Thyroid gland (tissue), 4 donors: ENCODE measurements at regions not wholly inside any gene's neighbourhood (a gene's known extent, or its start where the extent isn't known, plus 50 kb on each side); places are given as distances from the start of the nearest gene placed in this dataset. TPM values are rescaled to one million over a fixed set of nuclear protein-coding genes. Genes with fewer than 3 reads are reported as not detected.

ENCODE experiments used
- DNase-seq, 2 donors: peaks; one replicate each; pipeline ENCODE4 v3.0.0-alpha.2; 2019
- H3K27ac ChIP-seq, 3 donors: fragments of 200-600 bp; sonication (generic); 1 replicate in 2 of 3; 2 replicates in 1 of 3; pipeline ENCODE4 v1.5.1; 2016 to 2019; ENCODE audit warnings: mild to moderate bottlenecking in 1 of 3, moderate library complexity in 1 of 3
- H3K27me3 ChIP-seq: fragments of 200-600 bp; sonication (generic); one replicate; pipeline ENCODE4 v1.5.1; 2019
- H3K36me3 ChIP-seq, 2 donors: fragments of 200-600 bp; sonication (generic); one replicate each; pipeline ENCODE4 v1.5.1; 2016 to 2019
- H3K4me1 ChIP-seq, 2 donors: fragments of 200-600 bp; sonication (generic); one replicate each; pipeline ENCODE4 v1.5.1; 2017 to 2019
- H3K4me3 ChIP-seq, 3 donors: fragments of 200-600 bp; sonication (generic); replicated peaks in 1 of 3; 1 replicate in 2 of 3; 2 replicates in 1 of 3; pipeline ENCODE4 v1.5.1; 2016; ENCODE audit warnings: mild to moderate bottlenecking in 1 of 3
- H3K9me3 ChIP-seq: fragments of 200-600 bp; sonication (generic); one replicate; pipeline ENCODE4 v1.5.1; 2017
- CTCF ChIP-seq, 6 experiments: fragments of 200-600 bp in 3 of 6; fragments of 450-650 bp in 3 of 6; sonication (generic) in 3 of 6; IDR thresholded peaks; one replicate each; pipeline ENCODE4 v1.5.1; 2016 to 2019; ENCODE audit warnings: antibody characterized with exemption in 6 of 6, mild to moderate bottlenecking in 2 of 6, inconsistent platforms in 1 of 6, moderate library complexity in 1 of 6
- POLR2A ChIP-seq, 2 donors: fragments of 450-650 bp; IDR thresholded peaks; one replicate each; pipeline ENCODE4 v1.6.1; 2017; ENCODE audit warnings: antibody characterized with exemption in 2 of 2, mild to moderate bottlenecking in 2 of 2, moderate library complexity in 1 of 2
- WGBS, 2 donors: methylation state at CpG; one replicate each; pipeline ENCODE4 v1.1.5; 2017; 5-methylcytosine and 5-hydroxymethylcytosine counted together
- intact Hi-C: fragments of 100-400 bp; cut with DNase I; formaldehyde crosslinking; loops from one replicate; pipeline ENCODE4 v1.15.1; 2023
- small RNA-seq: library from RNA; depleted of rRNA; stranded (forward); fragments of <200 nt; gene quantifications from one replicate; pipeline ENCODE3, GENCODE V24; 2016

GRCh38 chr12:128191380-128191779, 75.6 kb upstream of the TMEM132C start:
- no peaks in the 10 kb centered on the region for H3K27me3 ChIP-seq
- 80 to 83% methylated on average over 11 to 14 of the region's 14 CpGs for WGBS, 2 donors
- H3K4me3 ChIP-seq = no peak overlapping the region
- no peak for TF ChIP-seq CTCF (IDR thresholded peaks at IDR 0.05)
- no peak for TF ChIP-seq POLR2A (IDR thresholded peaks at IDR 0.05)
- no peaks in the 10 kb centered on the region for H3K36me3 ChIP-seq
- H3K27ac ChIP-seq = no peak overlapping the region
- no peaks in the 10 kb centered on the region for H3K9me3 ChIP-seq
- DNase-seq = no peak
- H3K4me1 ChIP-seq = no peaks in the 10 kb centered on the region
- intact Hi-C loops = no loop called here

DNA sequence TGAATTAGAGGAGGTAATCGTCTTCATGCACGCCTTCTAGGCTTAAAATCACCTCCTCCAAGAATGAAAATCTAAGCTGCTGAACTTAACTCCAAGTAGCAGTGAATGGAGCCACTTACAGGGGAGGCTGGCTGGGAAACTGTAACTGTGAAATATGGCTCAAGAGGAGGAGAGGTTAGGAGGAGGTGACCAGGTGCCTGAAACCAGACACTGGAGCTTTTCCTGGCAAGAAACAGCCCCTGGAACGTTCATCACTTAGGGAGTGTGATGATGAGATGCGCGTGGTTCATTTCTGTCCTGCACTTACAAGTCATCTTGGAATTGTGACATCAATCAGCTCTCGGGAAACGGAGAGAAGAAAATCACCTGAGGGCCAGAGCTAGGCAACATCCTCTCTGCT, 62.3 kb upstream of the TMEM132C start:
- Histone ChIP-seq H3K27me3 (no peaks in the 10 kb centered on the region), H3K4me3 (no peak overlapping the region), H3K36me3 (no peaks in the 10 kb centered on the region), H3K4me1 (no peaks in the 10 kb centered on the region), H3K27ac (no peak overlapping the region), H3K9me3 (no peaks in the 10 kb centered on the region)
- intact Hi-C loops = no loop called here
- TF ChIP-seq CTCF (IDR thresholded peaks at IDR 0.05) = no peak
- TF ChIP-seq POLR2A (IDR thresholded peaks at IDR 0.05) = no peak
- WGBS, 2 donors = 66 to 72% methylated on average over 7 of the region's 7 CpGs
- DNase-seq = no peak

GRCh38 chr12:128205145-128205544, 61.8 kb upstream of the TMEM132C start:
- Histone ChIP-seq H3K27ac (no peak overlapping the region), H3K4me3 (no peak overlapping the region), H3K27me3 (no peaks in the 10 kb centered on the region), H3K4me1 (no peaks in the 10 kb centered on the region), H3K9me3 (no peaks in the 10 kb centered on the region), H3K36me3 (no peaks in the 10 kb centered on the region)
- TF ChIP-seq POLR2A (IDR thresholded peaks at IDR 0.05) = no peak
- intact Hi-C loops = no loop called here
- 83 to 90% methylated on average over 3 of the region's 3 CpGs for WGBS, 2 donors
- no peak for DNase-seq

DNA sequence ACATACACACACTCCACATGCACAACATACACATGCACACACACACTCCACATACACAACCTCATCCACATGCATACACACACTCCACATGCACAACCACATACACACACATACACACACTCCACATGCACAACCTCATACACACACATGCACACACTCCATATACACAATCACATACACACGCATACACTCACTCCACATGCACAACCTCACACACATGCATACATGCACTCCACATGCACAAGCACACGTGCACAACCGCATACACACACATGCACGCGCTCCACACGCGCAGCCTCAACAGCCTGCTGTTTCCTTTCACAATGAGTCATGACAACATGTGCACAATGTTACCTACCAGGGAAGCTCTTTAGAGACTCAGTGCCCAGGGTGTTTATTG, 61.2 kb upstream of the TMEM132C start:
- Histone ChIP-seq H3K9me3 (no peaks in the 10 kb centered on the region), H3K36me3 (no peaks in the 10 kb centered on the region), H3K4me1 (no peaks in the 10 kb centered on the region), H3K4me3 (no peak overlapping the region), H3K27me3 (no peaks in the 10 kb centered on the region), H3K27ac (no peak overlapping the region)
- WGBS, 2 donors = 95 to 96% methylated on average over 7 of the region's 7 CpGs
- intact Hi-C loops = no loop called here
- TF ChIP-seq CTCF (IDR thresholded peaks at IDR 0.05) (no peak), POLR2A (IDR thresholded peaks at IDR 0.05) (no peak)
- no peak for DNase-seq

Small RNA genes lying in the stretch of these regions (small RNA-seq; reads per million reads assigned to genes)
- not detected for gene AC006065.2
- not detected for gene AC073913.2
- not detected for gene HSPE1P20
- gene RF00019 = not detected
- gene RNU1-104P = not detected
